ENCODE measurements at regions not wholly inside any gene's neighbourhood (a gene's known extent, or its start where the extent isn't known, plus 50 kb on each side); places are given as distances from the start of the nearest gene placed in this dataset.

- H3K9me3 ChIP-seq (replicated peaks), result no peaks in the 10 kb centered on the region
- no peaks in the 10 kb centered on the region for H3K36me3 ChIP-seq
- DNase-seq, result no peak
- H3K27me3 ChIP-seq (ENCODE audit: low read depth), result no peaks in the 10 kb centered on the region
- peaks cover 47% of the 10 kb centered on the region for H3K4me1 ChIP-seq
- no peak overlapping the region for H3K4me3 ChIP-seq
- peak overlapping the region; percentile 54 for H3K27ac ChIP-seq (replicated peaks)
- no peak for TF ChIP-seq CTCF (IDR thresholded peaks at IDR 0.05; ENCODE audit: borderline replicate concordance)
- intact Hi-C loops (cut with micrococcal nuclease), result no loop called here
Measured at GRCh38 chr10:88067737-88068136, 204.3 kb downstream of the PTEN start.

- DNase-seq, result no peak
- H3K4me1 ChIP-seq, result peaks cover 31% of the 10 kb centered on the region
- intact Hi-C loops (cut with micrococcal nuclease), result no loop called here
- H3K27ac ChIP-seq (replicated peaks), result no peak overlapping the region
- no peaks in the 10 kb centered on the region for H3K36me3 ChIP-seq
- TF ChIP-seq CTCF (IDR thresholded peaks at IDR 0.05; ENCODE audit: borderline replicate concordance), result no peak
- H3K27me3 ChIP-seq (ENCODE audit: low read depth), result no peaks in the 10 kb centered on the region
- H3K9me3 ChIP-seq (replicated peaks), result no peaks in the 10 kb centered on the region
- H3K4me3 ChIP-seq, result no peak overlapping the region
Measured at GRCh38 chr10:88069338-88069737, 205.9 kb downstream of the PTEN start.

- Histone ChIP-seq H3K27ac (replicated peaks) (no peak overlapping the region), H3K4me3 (no peak overlapping the region), H3K27me3 (ENCODE audit: low read depth) (no peaks in the 10 kb centered on the region), H3K9me3 (replicated peaks) (no peaks in the 10 kb centered on the region), H3K4me1 (peaks cover 21% of the 10 kb centered on the region), H3K36me3 (no peaks in the 10 kb centered on the region)
- DNase-seq, result no peak
- TF ChIP-seq CTCF (IDR thresholded peaks at IDR 0.05; ENCODE audit: borderline replicate concordance), result no peak
- intact Hi-C loops (cut with micrococcal nuclease), result no loop called here
Measured at GRCh38 chr10:88070080-88070880, 206.9 kb downstream of the PTEN start.

GRCh38 chr10:88071879-88072278 is 208.5 kb downstream of the PTEN start:
- Histone ChIP-seq H3K36me3 (no peaks in the 10 kb centered on the region), H3K27ac (replicated peaks) (no peak overlapping the region), H3K27me3 (ENCODE audit: low read depth) (no peaks in the 10 kb centered on the region), H3K4me1 (peaks cover 6% of the 10 kb centered on the region), H3K9me3 (replicated peaks) (no peaks in the 10 kb centered on the region), H3K4me3 (no peak overlapping the region)
- no peak for TF ChIP-seq CTCF (IDR thresholded peaks at IDR 0.05; ENCODE audit: borderline replicate concordance)
- intact Hi-C loops (cut with micrococcal nuclease), result no loop called here
- DNase-seq, result no peak

- intact Hi-C loops (cut with micrococcal nuclease), result no loop called here
- Histone ChIP-seq H3K4me3 (no peak overlapping the region), H3K9me3 (replicated peaks) (no peaks in the 10 kb centered on the region), H3K4me1 (no peaks in the 10 kb centered on the region), H3K27me3 (ENCODE audit: low read depth) (no peaks in the 10 kb centered on the region), H3K27ac (replicated peaks) (no peak overlapping the region), H3K36me3 (no peaks in the 10 kb centered on the region)
- DNase-seq, result no peak
- no peak for TF ChIP-seq CTCF (IDR thresholded peaks at IDR 0.05; ENCODE audit: borderline replicate concordance)
Measured at GRCh38 chr10:88073682-88074081, 210.3 kb downstream of the PTEN start.
